OCI-LY1 (cell line): ENCODE measurements at regions not wholly inside any gene's neighbourhood (a gene's known extent, or its start where the extent isn't known, plus 50 kb on each side); places are given as distances from the start of the nearest gene placed in this dataset.

ENCODE experiments used
- H2AFZ ChIP-seq: fragments of 200-600 bp; sonication (generic), shearing (Covaris generic); 2 replicates; pipeline ENCODE4 v1.6.0; 2014; ENCODE audit warnings: antibody characterized with exemption, mild to moderate bottlenecking, low read length
- H3F3A ChIP-seq: fragments of 200-600 bp; sonication (generic), shearing (Covaris generic); 2 replicates; pipeline ENCODE4 v1.6.0; 2014; ENCODE audit warnings: mild to moderate bottlenecking, antibody characterized with exemption, low read length, moderate library complexity; ENCODE audit not compliant: insufficient read depth
- H3K27ac ChIP-seq: fragments of 200-600 bp; sonication (generic); 2 replicates; pipeline ENCODE4 v1.5.1; 2014; ENCODE audit warnings: low read length, mixed run types, mild to moderate bottlenecking, low read depth; ENCODE audit not compliant: poor library complexity, severe bottlenecking
- H3K27me3 ChIP-seq: fragments of 200-600 bp; sonication (generic); 2 replicates; pipeline ENCODE4 v1.6.0; 2014; ENCODE audit warnings: antibody characterized with exemption, mild to moderate bottlenecking, low read length, moderate library complexity; ENCODE audit not compliant: insufficient read depth
- H3K36me3 ChIP-seq: fragments of 200-600 bp; sonication (generic); 2 replicates; pipeline ENCODE4 v1.6.1; 2014; ENCODE audit warnings: mild to moderate bottlenecking, antibody characterized with exemption, low read length, moderate library complexity, mixed read lengths; ENCODE audit not compliant: insufficient read depth
- H3K4me1 ChIP-seq: fragments of 200-600 bp; sonication (generic); 2 replicates; pipeline ENCODE4 v1.5.1; 2014; ENCODE audit warnings: mild to moderate bottlenecking, low read length, moderate library complexity; ENCODE audit not compliant: insufficient read depth, severe bottlenecking
- H3K4me2 ChIP-seq: fragments of 200-600 bp; sonication (generic), shearing (Covaris generic); 2 replicates; pipeline ENCODE4 v1.6.1; 2014; ENCODE audit warnings: low read length
- H3K4me3 ChIP-seq: fragments of 200-600 bp; sonication (generic); 2 replicates; pipeline ENCODE4 v1.5.1; 2014; ENCODE audit warnings: low read length, low read depth, mild to moderate bottlenecking, mixed read lengths; ENCODE audit not compliant: poor library complexity, severe bottlenecking
- H3K79me2 ChIP-seq: fragments of 200-600 bp; shearing (Covaris generic); 2 replicates; pipeline ENCODE4 v1.6.1; 2016; ENCODE audit warnings: mixed run types, low read length, mixed read lengths; ENCODE audit not compliant: insufficient read depth
- H3K9ac ChIP-seq: fragments of 200-600 bp; sonication (generic), shearing (Covaris generic); 2 replicates; pipeline ENCODE4 v1.6.1; 2014; ENCODE audit warnings: mild to moderate bottlenecking, low read length, mixed read lengths
- H3K9me2 ChIP-seq: fragments of 200-600 bp; sonication (generic), shearing (Covaris generic); 2 replicates; pipeline ENCODE4 v1.6.1; 2014; ENCODE audit warnings: low read depth, mild to moderate bottlenecking, low read length, mixed read lengths
- H3K9me3 ChIP-seq: fragments of 200-600 bp; shearing (Covaris generic); 2 replicates; pipeline ENCODE4 v1.6.1; 2014; ENCODE audit warnings: low read length, mixed read lengths
- H4K20me1 ChIP-seq: fragments of 200-600 bp; sonication (generic), shearing (Covaris generic); 2 replicates; pipeline ENCODE4 v1.6.0; 2016; ENCODE audit warnings: mild to moderate bottlenecking, low read length; ENCODE audit not compliant: insufficient read depth
- EZH2 ChIP-seq: fragments of 200-600 bp; sonication (generic), shearing (Covaris generic); IDR thresholded peaks from 2 replicates; pipeline ENCODE4 v1.8.0; 2017; ENCODE audit warnings: borderline replicate concordance, mixed run types, mild to moderate bottlenecking, antibody characterized with exemption, low read length, moderate library complexity, mixed read lengths
- TF ChIP-seq, protein P1 (sequence below): fragments of 200-600 bp; sonication (generic), shearing (Covaris generic); IDR thresholded peaks from 2 replicates; pipeline ENCODE4 v1.5.1; 2017; ENCODE audit warnings: mild to moderate bottlenecking, antibody characterized with exemption, low read length, moderate library complexity, mixed read lengths

GRCh38 chr3:165336786-165337185, 140.6 kb upstream of the SLITRK3 start:
- no peak overlapping the region for H3K4me3 ChIP-seq
- TF ChIP-seq, protein P1, sequence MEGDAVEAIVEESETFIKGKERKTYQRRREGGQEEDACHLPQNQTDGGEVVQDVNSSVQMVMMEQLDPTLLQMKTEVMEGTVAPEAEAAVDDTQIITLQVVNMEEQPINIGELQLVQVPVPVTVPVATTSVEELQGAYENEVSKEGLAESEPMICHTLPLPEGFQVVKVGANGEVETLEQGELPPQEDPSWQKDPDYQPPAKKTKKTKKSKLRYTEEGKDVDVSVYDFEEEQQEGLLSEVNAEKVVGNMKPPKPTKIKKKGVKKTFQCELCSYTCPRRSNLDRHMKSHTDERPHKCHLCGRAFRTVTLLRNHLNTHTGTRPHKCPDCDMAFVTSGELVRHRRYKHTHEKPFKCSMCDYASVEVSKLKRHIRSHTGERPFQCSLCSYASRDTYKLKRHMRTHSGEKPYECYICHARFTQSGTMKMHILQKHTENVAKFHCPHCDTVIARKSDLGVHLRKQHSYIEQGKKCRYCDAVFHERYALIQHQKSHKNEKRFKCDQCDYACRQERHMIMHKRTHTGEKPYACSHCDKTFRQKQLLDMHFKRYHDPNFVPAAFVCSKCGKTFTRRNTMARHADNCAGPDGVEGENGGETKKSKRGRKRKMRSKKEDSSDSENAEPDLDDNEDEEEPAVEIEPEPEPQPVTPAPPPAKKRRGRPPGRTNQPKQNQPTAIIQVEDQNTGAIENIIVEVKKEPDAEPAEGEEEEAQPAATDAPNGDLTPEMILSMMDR: no peak
- TF ChIP-seq EZH2: no peak
- no peak overlapping the region for H3K9ac ChIP-seq
- H3K79me2 ChIP-seq: no peaks in the 10 kb centered on the region
- no peaks in the 10 kb centered on the region for H3K36me3 ChIP-seq
- H3K27me3 ChIP-seq: no peaks in the 10 kb centered on the region
- H4K20me1 ChIP-seq: no peaks in the 10 kb centered on the region
- no peak overlapping the region for H3K4me2 ChIP-seq
- no peak overlapping the region for H2AFZ ChIP-seq
- H3K9me2 ChIP-seq: no peaks in the 10 kb centered on the region
- no peak overlapping the region for H3K27ac ChIP-seq
- H3F3A ChIP-seq: no peaks in the 10 kb centered on the region
- no peaks in the 10 kb centered on the region for H3K4me1 ChIP-seq
- no peaks in the 10 kb centered on the region for H3K9me3 ChIP-seq
